Bronchial epithelial cell (primary cell): ENCODE measurements at regions not wholly inside any gene's neighbourhood (a gene's known extent, or its start where the extent isn't known, plus 50 kb on each side); places are given as distances from the start of the nearest gene placed in this dataset.

Experiments
- DNase-seq: peaks from one replicate; pipeline ENCODE4 v3.0.0-alpha.2; 2010; ENCODE audit warnings: low read depth
- FAIRE-seq: peaks from 2 replicates; lab custom pipeline; 2011; peaks lifted over from hg19 to GRCh38; lab: Jason Lieb, UNC
- H3K27me3 ChIP-seq: 2 replicates; pipeline ENCODE4 v1.5.1; 2011; ENCODE audit warnings: low read length; ENCODE audit not compliant: control insufficient read depth, insufficient read depth
- H3K36me3 ChIP-seq: 2 replicates; pipeline ENCODE4 v1.5.1; 2011; ENCODE audit warnings: low read length; ENCODE audit not compliant: control insufficient read depth, insufficient read depth
- H3K4me3 ChIP-seq: 2 replicates; pipeline ENCODE4 v1.5.1; 2011; ENCODE audit warnings: mild to moderate bottlenecking, low read depth, low read length, control low read depth
- TF ChIP-seq, protein P1 (sequence below): IDR thresholded peaks from 2 replicates; pipeline ENCODE4 v1.5.1; 2011; ENCODE audit warnings: mild to moderate bottlenecking, moderate library complexity, low read length, control low read depth, inconsistent platforms; ENCODE audit not compliant: insufficient read depth, severe bottlenecking

DNA sequence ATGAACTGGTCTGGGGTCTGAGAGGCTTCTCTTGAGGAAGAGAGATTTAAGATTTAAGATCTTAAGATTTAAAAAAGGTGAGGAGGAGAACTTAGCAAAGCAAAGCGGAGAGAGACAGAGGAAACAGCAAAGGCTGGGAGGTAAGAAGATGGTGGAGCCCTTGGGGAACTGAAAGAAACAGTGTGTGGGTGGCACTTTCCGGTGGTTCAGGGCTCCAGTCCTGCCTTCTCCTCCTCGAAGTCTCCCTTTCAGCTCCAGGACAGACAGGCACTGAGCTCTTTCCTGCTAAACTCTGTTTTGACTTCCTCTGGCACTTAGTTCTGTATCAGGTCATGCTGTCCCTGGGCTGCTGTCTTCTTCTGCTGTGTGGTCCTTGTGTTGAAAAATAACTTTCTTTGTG lies 298.7 kb upstream of the SRRM4 start:
- H3K27me3 ChIP-seq: no peaks in the 10 kb centered on the region
- FAIRE-seq (no peak), DNase-seq (no peak)
- TF ChIP-seq, protein P1, sequence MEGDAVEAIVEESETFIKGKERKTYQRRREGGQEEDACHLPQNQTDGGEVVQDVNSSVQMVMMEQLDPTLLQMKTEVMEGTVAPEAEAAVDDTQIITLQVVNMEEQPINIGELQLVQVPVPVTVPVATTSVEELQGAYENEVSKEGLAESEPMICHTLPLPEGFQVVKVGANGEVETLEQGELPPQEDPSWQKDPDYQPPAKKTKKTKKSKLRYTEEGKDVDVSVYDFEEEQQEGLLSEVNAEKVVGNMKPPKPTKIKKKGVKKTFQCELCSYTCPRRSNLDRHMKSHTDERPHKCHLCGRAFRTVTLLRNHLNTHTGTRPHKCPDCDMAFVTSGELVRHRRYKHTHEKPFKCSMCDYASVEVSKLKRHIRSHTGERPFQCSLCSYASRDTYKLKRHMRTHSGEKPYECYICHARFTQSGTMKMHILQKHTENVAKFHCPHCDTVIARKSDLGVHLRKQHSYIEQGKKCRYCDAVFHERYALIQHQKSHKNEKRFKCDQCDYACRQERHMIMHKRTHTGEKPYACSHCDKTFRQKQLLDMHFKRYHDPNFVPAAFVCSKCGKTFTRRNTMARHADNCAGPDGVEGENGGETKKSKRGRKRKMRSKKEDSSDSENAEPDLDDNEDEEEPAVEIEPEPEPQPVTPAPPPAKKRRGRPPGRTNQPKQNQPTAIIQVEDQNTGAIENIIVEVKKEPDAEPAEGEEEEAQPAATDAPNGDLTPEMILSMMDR: no peak
- no peaks in the 10 kb centered on the region for H3K36me3 ChIP-seq
- no peak overlapping the region for H3K4me3 ChIP-seq

DNA sequence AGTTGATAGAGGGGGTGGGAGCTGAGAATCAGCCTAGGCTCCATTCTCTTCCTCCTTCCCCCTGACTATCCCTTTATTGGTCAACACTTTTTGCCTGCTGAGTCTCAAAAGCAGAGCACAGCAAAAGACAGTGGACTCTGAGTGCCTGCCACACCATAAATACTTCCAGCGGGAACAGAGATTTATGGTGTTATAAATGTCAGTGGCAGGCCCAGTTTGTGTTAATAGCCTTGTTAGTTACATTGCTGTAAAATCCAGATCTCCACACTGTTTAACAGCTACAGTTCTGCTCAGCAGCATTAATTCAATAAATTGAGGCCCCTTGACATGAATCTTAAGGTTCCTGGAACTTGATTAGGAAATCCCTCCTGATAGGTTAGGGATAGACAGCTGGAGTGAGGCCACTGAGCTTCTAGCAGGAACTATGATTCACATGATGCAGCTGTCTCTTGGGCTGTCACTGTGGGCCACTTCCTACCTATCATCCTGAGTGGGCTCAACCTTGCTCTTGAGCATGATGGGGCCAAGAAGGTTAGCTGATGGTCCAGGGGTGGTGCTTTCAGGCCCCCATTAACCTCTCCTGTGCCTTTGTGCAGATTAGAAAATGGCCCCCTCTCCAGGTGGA lies 295.2 kb upstream of the SRRM4 start:
- no peak overlapping the region for H3K4me3 ChIP-seq
- H3K36me3 ChIP-seq: no peaks in the 10 kb centered on the region
- TF ChIP-seq, protein P1: no peak
- FAIRE-seq: no peak
- H3K27me3 ChIP-seq: no peaks in the 10 kb centered on the region
- no peak for DNase-seq

DNA sequence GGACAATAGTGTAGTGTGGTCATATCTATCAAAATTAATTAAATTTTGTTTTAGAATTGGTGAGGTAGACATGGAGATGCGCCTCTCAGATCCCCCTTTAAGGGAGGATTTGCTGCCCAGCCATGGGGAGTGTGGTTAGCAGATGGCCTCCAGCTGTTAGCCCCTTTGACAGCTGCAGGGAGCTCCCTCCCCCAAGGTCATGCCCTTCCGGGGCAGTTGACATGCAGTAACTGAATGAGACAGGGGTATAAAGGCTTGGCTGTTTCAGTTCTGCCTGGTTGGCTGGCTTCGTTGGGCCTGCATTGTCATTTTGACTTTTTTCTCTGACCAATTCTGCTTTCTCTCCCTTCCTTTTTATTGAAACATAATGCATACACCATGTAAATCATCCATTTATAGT lies 291.5 kb upstream of the SRRM4 start:
- DNase-seq: no peak

DNA sequence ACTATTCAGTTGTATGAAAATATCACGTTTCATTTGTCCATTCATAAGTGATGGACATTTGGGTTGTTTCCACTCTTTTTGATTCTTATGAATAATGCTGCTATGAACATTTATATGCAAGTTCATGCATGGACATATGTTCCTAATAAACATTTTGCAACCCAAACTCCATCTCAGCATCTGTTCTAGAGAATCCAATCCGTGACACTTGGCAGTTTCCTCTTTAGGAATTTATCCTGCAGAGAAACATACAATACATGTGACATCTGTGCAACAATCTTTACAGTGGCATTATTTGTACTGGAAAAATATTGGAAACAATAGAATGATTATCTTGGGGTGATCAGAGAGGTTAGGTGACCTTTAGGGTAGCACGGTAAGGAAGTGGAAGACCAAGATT lies 290.8 kb upstream of the SRRM4 start:
- H3K4me3 ChIP-seq: no peak overlapping the region
- DNase-seq (no peak), FAIRE-seq (no peak)
- no peaks in the 10 kb centered on the region for H3K36me3 ChIP-seq
- H3K27me3 ChIP-seq: no peaks in the 10 kb centered on the region
- TF ChIP-seq, protein P1: no peak

More for the DNA sequence above, 291.5 kb upstream of the SRRM4 start:
- Histone ChIP-seq H3K27me3 (no peaks in the 10 kb centered on the region), H3K4me3 (no peak overlapping the region), H3K36me3 (no peaks in the 10 kb centered on the region)
- no peak for FAIRE-seq
- TF ChIP-seq, protein P1: no peak

DNA sequence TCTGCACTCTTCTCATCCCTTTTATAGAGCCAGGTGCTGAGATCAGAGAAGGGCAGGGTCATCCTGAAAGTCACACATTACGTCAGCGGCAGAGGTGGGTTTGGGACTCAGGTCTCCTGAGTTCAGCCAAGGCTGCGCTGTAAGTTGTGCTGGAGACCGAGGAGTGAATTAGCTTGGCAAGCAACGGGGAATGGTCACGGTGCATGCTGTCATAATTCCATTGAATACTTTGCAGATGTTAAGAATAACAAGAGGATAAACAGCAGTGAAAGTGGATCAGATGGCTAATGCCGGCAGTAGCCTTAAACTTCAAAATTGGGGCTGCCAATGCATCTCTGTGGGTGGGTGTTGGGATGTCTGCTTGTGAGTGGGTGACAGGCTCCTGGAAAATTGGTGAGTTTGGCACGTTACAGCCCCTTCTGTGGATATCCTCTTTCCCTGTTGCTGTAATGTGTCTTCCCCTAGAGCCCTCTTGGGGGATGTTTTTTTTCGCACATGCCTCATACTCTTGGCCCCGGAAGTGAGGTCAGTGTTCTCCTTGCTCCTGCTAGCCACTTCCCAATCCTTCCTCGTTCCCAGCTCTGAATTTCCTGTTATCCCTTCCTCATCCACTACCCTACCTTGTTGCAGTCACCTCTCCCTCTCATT lies 287.1 kb upstream of the SRRM4 start:
- Histone ChIP-seq H3K27me3 (no peaks in the 10 kb centered on the region), H3K4me3 (no peak overlapping the region), H3K36me3 (no peaks in the 10 kb centered on the region)
- no peak for FAIRE-seq
- no peak for DNase-seq
- TF ChIP-seq, protein P1: no peak
